ENCODE measurements at regions not wholly inside any gene's neighbourhood (a gene's known extent, or its start where the extent isn't known, plus 50 kb on each side); places are given as distances from the start of the nearest gene placed in this dataset.

DNA sequence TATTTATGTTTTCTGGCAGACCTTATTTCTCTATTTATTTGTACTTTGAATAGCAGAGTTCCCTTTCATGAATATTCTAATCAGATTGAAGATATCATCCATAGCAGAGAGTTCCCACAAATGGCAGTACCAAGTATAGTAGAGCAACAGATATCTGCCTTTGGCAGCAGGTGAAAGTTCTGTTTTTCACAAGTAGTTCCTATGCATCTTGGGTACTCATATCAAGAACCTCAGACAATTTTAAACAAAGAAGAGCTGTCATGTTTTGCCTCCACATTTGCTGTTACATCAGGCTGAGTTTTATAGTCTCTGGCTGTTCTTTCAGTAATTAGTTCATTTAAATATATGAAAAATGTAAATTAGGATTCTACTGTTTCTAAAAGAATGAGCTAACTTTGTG lies 252.0 kb downstream of the KCNC2 start:
- H3K4me1 ChIP-seq: no peaks in the 10 kb centered on the region
- DNase-seq (ENCODE audit: low spot score in 2 of 2): no peak
- no peak overlapping the region for H3K4me3 ChIP-seq
- TF ChIP-seq, protein P1, sequence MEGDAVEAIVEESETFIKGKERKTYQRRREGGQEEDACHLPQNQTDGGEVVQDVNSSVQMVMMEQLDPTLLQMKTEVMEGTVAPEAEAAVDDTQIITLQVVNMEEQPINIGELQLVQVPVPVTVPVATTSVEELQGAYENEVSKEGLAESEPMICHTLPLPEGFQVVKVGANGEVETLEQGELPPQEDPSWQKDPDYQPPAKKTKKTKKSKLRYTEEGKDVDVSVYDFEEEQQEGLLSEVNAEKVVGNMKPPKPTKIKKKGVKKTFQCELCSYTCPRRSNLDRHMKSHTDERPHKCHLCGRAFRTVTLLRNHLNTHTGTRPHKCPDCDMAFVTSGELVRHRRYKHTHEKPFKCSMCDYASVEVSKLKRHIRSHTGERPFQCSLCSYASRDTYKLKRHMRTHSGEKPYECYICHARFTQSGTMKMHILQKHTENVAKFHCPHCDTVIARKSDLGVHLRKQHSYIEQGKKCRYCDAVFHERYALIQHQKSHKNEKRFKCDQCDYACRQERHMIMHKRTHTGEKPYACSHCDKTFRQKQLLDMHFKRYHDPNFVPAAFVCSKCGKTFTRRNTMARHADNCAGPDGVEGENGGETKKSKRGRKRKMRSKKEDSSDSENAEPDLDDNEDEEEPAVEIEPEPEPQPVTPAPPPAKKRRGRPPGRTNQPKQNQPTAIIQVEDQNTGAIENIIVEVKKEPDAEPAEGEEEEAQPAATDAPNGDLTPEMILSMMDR (IDR thresholded peaks at IDR 0.05): no peak
- H3K27me3 ChIP-seq: no peaks in the 10 kb centered on the region
- no peaks in the 10 kb centered on the region for H3K36me3 ChIP-seq
- no peak overlapping the region for H3K27ac ChIP-seq
- H3K9me3 ChIP-seq: peaks cover 0 to 7% of the 10 kb centered on the region in 2 donors
- intact Hi-C loops (cut with DNase I): no loop called here

DNA sequence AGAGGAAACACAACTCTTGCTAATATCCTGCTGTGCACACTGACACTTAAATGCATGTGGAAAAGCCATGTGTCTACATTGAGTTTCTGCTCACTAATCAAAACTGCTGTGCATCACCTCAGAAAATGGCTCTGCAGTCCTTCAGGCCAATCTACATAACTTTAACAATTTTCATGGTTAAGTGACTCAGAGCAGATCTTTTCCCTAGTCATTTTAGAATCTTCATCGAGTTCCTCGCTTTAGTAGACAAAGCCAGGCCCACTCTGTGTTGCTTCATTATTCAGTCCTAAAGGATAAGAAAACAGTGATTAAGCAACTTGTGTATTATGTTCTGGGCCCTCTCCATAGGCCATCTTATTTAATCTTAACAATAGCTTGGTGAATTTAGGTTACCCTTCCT lies 250.0 kb downstream of the KCNC2 start:
- DNase-seq (ENCODE audit: low spot score in 2 of 2): no peak
- Histone ChIP-seq H3K4me1 (no peaks in the 10 kb centered on the region), H3K36me3 (no peaks in the 10 kb centered on the region), H3K4me3 (no peak overlapping the region), H3K9me3 (peaks cover 0 to 7% of the 10 kb centered on the region in 2 donors), H3K27ac (no peak overlapping the region), H3K27me3 (no peaks in the 10 kb centered on the region)
- intact Hi-C loops (cut with DNase I): no loop called here
- TF ChIP-seq, protein P1 (IDR thresholded peaks at IDR 0.05): no peak

DNA sequence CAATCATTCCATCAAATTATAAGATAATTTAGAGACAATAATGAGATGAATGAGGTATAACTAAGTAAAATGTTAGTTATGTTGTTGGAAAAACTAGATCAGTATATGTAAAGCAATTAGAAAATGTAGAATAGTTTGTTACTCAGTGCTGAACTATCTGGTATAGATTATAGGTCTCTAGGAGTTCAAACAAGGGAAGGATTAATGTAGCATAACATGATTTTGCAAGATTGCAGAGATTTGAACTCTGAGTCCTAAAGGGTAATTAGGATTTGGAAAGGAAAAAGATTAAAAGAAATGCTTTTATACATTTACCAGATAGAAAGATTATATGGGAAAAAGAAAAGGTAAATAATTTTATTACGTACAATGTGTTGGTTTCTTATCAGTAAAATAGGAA lies 246.3 kb downstream of the KCNC2 start:
- intact Hi-C loops (cut with DNase I): no loop called here
- Histone ChIP-seq H3K27me3 (no peaks in the 10 kb centered on the region), H3K27ac (no peak overlapping the region), H3K4me3 (no peak overlapping the region), H3K9me3 (no peaks in the 10 kb centered on the region), H3K36me3 (no peaks in the 10 kb centered on the region), H3K4me1 (no peaks in the 10 kb centered on the region)
- TF ChIP-seq, protein P1 (IDR thresholded peaks at IDR 0.05): no peak
- no peak for DNase-seq (ENCODE audit: low spot score in 2 of 2)

DNA sequence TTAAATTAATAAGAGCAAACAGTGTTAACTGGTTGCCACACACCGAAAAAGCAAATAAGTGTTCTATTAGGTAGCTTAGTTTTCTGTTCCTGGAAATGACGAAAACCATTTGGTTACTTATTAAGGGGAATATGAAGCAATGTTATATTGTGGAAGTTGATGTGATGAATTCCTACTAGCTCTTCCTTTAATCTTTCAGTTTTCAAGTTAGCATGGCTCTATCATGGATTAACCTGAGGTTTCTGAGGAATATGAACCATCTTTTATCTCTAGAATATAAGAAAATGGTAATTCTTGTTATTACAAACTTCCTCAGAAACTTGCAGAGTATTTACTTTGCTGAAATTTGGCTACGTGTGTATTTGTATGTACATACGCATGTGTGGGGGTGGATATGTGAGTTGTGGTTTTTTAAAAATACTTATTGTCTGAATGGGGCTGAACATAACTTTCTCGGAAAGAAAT lies 245.7 kb downstream of the KCNC2 start:
- no peak overlapping the region for H3K27ac ChIP-seq
- TF ChIP-seq, protein P1 (IDR thresholded peaks at IDR 0.05): no peak
- H3K4me1 ChIP-seq: no peaks in the 10 kb centered on the region
- H3K9me3 ChIP-seq: no peaks in the 10 kb centered on the region
- no peaks in the 10 kb centered on the region for H3K36me3 ChIP-seq
- H3K4me3 ChIP-seq: no peak overlapping the region
- no peaks in the 10 kb centered on the region for H3K27me3 ChIP-seq
- DNase-seq (ENCODE audit: low spot score in 2 of 2): no peak
- intact Hi-C loops (cut with DNase I): no loop called here

DNA sequence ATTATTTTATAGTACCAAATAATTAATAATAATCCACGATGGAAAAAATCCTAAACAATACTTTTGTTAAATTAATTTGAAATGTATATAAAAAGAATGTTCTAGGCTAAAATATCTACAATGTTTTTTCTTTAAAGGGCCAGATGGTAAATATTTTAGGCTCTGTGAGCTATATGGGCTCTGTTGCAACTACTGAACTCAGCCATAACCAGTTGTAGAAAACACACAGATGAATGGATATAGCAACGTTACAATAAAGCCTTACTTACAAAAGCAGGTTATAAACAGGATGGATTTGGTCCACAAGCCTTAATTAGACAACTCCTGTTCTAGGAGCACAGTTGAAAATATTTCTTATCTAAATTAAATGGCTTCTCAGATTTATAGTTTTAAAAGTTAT lies 245.2 kb downstream of the KCNC2 start:
- H3K4me3 ChIP-seq: no peak overlapping the region
- intact Hi-C loops (cut with DNase I): no loop called here
- no peak overlapping the region for H3K27ac ChIP-seq
- no peaks in the 10 kb centered on the region for H3K9me3 ChIP-seq
- TF ChIP-seq, protein P1 (IDR thresholded peaks at IDR 0.05): no peak
- no peaks in the 10 kb centered on the region for H3K4me1 ChIP-seq
- no peak for DNase-seq (ENCODE audit: low spot score in 2 of 2)
- H3K27me3 ChIP-seq: no peaks in the 10 kb centered on the region
- H3K36me3 ChIP-seq: no peaks in the 10 kb centered on the region

DNA sequence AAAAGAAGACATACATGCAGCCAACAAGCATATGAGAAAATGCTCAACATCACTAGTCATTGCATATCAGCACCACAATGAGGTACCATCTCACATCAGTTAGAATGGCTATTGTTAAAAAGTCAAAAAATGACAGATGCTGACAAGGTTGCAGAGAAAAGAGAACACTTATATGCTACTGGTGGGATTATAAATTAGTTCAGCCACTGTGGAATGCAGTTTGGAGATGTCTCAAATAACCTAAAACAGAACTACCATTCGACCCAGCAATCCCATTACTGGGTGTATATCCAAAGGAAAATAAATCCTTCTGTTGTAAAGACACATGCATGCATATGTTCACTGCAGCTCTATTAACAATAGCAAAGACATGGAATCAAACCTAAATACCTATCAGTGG lies 238.4 kb downstream of the KCNC2 start:
- no peaks in the 10 kb centered on the region for H3K27me3 ChIP-seq
- H3K27ac ChIP-seq: no peak overlapping the region
- no peaks in the 10 kb centered on the region for H3K36me3 ChIP-seq
- no peak overlapping the region for H3K4me3 ChIP-seq
- H3K4me1 ChIP-seq: no peaks in the 10 kb centered on the region
- TF ChIP-seq, protein P1 (IDR thresholded peaks at IDR 0.05): no peak
- intact Hi-C loops (cut with DNase I): no loop called here
- no peak for DNase-seq (ENCODE audit: low spot score in 2 of 2)
- no peaks in the 10 kb centered on the region for H3K9me3 ChIP-seq

Measured in ascending aorta (tissue), 2 donors.